Kidney epithelial cell (primary cell): ENCODE measurements at regions not wholly inside any gene's neighbourhood (a gene's known extent, or its start where the extent isn't known, plus 50 kb on each side); places are given as distances from the start of the nearest gene placed in this dataset.

Experiments
- DNase-seq: peaks from one replicate; pipeline ENCODE4 v3.0.0-alpha.2; 2010; ENCODE audit warnings: low read depth
- H3K27me3 ChIP-seq: 2 replicates; pipeline ENCODE4 v1.6.0; 2011; ENCODE audit warnings: low read length; ENCODE audit not compliant: control insufficient read depth, insufficient read depth
- H3K36me3 ChIP-seq: 2 replicates; pipeline ENCODE4 v1.5.1; 2011; ENCODE audit warnings: low read length; ENCODE audit not compliant: control insufficient read depth, insufficient read depth
- H3K4me3 ChIP-seq: 2 replicates; pipeline ENCODE4 v1.5.1; 2011; ENCODE audit warnings: low read depth, mild to moderate bottlenecking, control low read depth, low read length
- CTCF ChIP-seq: IDR thresholded peaks from 2 replicates; pipeline ENCODE4 v1.5.1; 2011; ENCODE audit warnings: mild to moderate bottlenecking, moderate library complexity, low read length, control low read depth, inconsistent platforms; ENCODE audit not compliant: insufficient read depth, poor library complexity, severe bottlenecking

DNA sequence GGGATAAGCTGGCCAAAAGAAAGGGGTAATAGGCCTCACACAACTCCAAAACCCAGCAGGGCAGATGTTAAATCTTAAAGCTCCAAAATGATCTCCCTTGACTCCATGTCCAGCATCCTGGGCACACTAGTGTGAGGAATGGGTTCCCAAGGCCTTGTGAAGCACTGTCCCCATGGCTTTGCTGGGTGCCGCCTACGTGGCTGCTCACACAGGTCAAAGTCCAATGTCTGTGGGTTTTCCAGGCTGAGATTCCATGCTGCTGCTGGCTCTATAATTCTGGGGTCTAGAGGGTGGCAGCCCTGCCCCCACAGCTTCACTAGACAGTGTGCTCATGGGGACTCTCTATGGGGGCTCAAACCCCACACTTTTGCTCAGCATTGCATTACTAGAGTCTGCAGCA lies 145.3 kb upstream of the GRIN2B start:
- DNase-seq = no peak
- TF ChIP-seq CTCF = no peak
- Histone ChIP-seq H3K4me3 (no peak overlapping the region), H3K36me3 (no peaks in the 10 kb centered on the region), H3K27me3 (no peaks in the 10 kb centered on the region)

DNA sequence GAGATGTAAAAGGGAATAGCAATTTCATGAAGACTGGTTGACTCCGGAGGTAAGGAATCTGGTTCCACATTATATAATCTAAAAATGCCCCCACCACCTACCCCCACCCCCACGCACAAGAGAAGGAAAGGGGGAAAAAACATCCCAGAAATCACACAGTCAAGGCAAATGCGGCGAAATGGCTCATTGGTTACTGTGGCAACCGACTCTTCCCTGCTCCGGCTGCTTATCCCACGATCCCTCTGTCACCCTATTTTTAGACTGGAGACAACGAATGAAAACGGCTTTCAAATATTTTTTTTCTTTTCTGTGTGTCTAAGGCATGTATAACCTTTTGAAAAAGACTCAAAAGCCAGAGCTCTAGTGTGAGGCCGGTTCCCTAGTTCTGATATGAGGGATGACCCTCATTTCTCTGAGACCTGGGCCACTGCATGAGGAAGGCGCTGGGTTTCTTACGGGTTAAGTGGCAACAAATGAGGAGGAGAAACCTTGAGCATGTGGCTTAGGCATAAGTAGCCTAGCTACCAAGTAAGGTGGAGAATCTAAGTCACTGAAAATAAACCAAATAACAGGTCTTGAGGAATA lies 148.3 kb upstream of the GRIN2B start:
- Histone ChIP-seq H3K27me3 (no peaks in the 10 kb centered on the region), H3K36me3 (no peaks in the 10 kb centered on the region), H3K4me3 (no peak overlapping the region)
- TF ChIP-seq CTCF = no peak
- DNase-seq = no peak

DNA sequence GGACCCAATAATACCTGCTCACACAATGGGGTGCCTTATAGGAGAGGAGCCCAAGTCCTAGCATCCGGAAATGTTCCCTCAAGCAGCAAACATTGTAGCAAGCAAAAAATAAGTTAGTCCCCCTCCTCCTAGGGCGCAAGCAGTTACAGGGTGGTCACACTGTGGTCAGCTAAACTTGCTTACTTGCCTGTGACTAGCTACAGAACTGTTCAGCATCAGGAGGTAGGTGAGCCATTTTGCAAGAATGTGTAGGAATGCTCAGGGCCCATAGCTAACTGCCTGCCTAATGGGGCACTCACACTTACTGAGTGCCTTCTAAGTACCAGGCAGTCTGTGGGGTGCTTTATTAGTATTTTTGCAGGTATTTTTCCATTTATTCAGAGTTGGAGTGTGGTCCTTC lies 154.6 kb upstream of the GRIN2B start:
- Histone ChIP-seq H3K27me3 (no peaks in the 10 kb centered on the region), H3K36me3 (no peaks in the 10 kb centered on the region), H3K4me3 (no peak overlapping the region)
- TF ChIP-seq CTCF = no peak
- no peak for DNase-seq

GRCh38 chr12:14138495-14138894 lies 157.1 kb upstream of the GRIN2B start:
- no peak for DNase-seq
- no peaks in the 10 kb centered on the region for H3K27me3 ChIP-seq

GRCh38 chr12:14148489-14149270 lies 167.3 kb upstream of the GRIN2B start:
- no peak for DNase-seq
- no peak overlapping the region for H3K4me3 ChIP-seq
- no peaks in the 10 kb centered on the region for H3K27me3 ChIP-seq
- TF ChIP-seq CTCF = no peak
- no peaks in the 10 kb centered on the region for H3K36me3 ChIP-seq

More at GRCh38 chr12:14138495-14138894, 157.1 kb upstream of the GRIN2B start:
- no peaks in the 10 kb centered on the region for H3K36me3 ChIP-seq
- no peak overlapping the region for H3K4me3 ChIP-seq
- TF ChIP-seq CTCF = peak; percentile 13
